HG03095 (cell line): ENCODE measurements at regions not wholly inside any gene's neighbourhood (a gene's known extent, or its start where the extent isn't known, plus 50 kb on each side); places are given as distances from the start of the nearest gene placed in this dataset.
"Not testable (repeated sequence)": the region's sequence is repeated elsewhere in the genome, so short reads cannot be mapped to it uniquely, and the experiment has no call there.

Source experiments
- ATAC-seq: cut with Tn5 transposase; IDR thresholded peaks from one replicate; pipeline ENCODE4 v1.9.1; 2021; ENCODE audit warnings: moderate library complexity; ENCODE audit not compliant: unreplicated experiment

DNA sequence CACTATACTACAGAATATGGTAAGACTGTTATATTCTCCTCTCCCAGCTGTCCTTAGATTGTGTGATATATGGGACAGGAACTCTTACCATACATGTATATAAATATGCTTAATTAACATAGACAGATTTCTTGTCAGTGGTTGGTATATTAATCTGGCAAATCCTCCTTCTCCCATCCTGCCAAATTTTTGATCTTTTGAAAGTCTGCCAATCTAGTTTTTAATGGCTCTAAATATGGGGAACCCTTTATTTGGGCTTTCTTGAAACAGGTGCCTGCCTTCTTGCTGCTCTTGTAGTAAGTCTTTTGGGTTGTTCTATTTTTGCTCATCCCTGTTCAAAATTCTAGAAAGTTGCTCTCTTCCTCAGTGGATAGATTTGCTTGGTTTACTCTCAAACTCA, 63.5 kb downstream of the SPATA31D1 start:
- ATAC-seq, result no peak

DNA sequence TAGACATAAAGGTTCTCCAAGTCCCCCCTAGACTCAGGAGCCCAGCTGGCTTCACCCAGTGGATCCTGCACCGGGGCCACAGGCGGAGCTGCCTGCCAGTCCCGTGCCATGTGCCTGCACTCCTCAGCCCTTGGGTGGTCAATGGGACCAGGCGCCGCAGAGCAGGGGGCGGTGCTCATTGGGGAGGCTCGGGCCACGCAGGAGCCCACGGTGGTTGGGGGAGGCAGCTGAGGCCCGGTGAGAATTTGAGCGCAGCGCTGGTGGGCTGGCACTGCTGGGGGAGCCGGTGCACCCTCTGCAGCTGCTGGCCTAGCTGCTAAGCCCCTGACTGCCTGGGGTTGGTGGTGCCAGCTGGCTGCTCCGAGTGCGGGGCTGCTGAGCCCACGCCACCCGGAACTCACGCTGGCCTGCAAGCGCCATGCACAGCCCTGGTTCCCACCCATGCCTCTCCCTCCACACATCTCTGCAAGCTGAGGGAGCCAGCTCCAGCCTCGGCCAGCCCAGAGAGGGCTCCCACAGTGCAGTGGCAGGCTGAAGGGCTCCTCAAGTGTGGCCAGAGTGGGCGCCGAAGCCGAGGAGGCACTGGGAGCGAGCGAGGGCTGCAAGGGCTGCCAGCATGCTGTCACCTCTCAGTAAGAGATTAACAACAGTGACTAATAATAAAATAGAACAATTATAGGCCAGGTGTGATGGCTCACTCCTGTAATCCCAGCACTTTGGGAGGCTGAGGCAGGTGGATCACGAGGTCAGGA, 65.9 kb downstream of the SPATA31D1 start:
- ATAC-seq, result no peak

DNA sequence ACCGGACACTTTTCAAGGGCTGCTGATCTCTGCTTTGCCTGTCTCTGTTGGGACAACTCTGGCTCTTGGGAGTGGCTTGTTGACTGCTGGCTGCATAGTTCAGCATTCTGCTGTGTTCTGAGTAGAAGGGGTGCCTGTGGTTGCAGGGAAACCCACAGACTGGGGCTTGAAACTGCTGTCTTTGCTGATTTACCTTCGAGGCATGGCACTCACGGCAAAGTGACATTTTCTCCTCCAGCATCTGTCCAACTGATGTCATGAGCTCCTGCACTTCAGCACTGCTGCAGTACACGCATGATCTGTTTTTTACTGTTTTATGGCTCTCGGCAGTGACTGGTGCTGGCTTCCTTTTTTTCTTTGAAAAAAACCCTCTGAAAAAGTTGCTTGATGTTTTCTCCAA, 69.2 kb downstream of the SPATA31D1 start:
- ATAC-seq, result no peak

DNA sequence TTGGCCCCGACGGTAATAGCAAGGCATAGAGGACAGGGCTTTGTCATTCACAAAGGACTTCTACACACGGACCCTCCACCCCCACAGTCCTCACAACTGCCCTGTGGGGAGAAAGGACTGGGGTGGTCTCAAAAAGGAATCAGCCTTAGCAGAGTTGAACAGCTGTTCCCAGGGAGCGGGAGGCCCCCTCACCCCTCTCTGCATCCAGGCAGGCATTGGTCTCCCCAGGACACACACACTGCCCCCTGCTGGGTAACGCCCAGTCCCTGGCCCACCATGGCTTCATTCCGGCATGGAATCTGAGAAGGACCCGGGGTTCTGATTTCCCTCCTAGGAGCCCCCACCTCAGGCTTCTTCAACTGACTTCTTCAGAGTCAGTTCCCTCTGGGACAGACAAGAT, 73.2 kb downstream of the SPATA31D1 start:
- not testable (repeated sequence) for ATAC-seq

DNA sequence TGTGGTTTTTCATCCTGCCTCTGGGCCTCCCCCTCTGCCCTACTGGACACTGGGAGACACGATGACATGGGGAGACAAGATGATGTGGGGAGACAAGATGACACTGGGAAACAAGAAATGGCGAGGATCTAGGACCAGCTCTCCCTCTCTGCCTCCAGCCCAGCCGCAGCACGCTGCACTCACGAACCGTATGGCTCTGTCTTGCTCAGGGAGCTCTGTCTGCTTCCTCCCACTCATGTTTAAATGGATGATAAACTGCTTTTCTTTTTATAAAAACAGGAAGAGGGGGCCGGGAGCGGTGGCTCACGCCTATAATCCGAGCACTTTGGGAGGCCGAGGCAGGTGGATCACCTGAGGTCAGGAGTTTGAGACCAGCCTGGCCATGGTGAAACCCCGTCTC, 73.7 kb downstream of the SPATA31D1 start:
- no peak for ATAC-seq

DNA sequence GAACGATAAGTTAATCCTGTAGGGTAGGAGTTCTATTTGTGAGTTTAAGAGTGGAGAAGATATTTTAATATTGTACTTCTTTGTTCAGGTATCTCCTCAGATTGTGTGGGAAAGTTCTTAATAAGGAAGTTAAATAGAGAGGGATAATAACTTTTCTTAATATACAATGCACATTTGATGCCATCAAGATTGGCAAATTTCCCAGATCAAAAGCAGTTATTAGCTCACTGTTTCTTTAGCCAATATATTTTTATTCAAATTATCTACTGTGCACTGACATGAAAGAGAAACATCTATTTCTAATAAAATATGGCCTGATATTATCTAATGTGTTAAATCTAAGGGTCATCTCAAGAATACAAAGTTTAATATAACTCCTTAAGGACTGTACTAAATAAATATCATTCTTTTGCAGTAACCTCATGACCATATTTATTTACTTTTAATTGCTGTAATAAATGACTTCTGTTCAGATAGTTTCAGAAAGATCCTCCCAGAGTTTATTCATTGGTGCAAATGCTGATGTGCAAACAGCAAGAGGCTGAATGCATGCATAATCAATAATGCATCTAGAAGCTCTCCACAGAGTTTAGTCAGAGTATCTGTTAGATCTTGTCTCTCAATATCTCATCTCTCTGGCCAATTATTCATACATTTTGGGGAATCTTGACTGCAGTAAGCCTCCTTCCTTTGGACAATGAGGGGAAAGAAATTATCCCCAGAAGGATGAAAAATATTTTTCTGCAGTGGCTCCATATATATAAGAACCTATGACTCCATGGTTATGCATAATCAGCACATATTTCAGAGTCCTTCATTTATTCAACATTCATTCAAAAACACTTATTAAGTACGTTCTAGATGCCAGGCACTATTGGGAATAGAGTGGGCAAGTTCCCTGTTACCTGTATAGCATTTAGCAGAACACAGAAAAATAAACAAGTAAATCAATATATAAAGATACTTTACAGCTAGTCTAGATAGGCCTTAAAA, 85.3 kb downstream of the SPATA31D1 start:
- no peak for ATAC-seq

DNA sequence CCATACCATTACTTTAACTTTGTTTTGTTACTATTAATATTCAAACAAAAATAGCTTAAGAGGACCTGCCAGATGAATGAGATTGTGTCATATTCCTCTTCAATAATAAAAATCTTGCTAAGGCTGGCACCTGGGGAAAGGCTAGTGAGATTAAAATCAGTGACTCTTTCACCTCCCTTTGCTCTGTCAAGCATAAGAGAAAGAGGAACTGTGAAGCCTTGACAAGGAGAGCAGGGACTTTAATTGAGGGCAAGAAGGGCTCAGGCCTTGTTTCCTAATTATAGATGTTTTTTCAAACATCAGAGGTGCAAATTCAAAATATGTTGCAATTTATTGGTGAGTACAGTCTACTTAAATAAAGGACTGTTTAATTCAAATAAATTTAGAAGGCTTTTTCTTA, 91.7 kb downstream of the SPATA31D1 start:
- no peak for ATAC-seq

DNA sequence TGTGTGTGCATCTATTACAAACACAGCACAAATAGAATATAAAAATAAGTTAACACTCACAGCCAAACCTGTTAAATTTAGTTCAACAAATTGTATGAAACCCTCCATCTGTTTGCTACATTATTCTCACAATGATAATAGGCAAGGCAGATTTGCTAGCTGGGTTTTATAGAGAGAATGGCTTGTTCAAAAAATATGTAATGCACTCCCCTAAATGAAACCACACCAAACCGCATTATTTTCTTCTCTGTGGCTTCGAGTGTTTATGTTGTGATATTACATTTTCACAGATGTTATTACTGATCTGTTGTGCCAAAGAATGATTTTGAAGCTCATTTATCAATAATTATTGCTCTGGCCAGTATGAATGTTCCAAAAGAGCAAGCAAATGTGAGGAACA, 92.9 kb downstream of the SPATA31D1 start:
- no peak for ATAC-seq

DNA sequence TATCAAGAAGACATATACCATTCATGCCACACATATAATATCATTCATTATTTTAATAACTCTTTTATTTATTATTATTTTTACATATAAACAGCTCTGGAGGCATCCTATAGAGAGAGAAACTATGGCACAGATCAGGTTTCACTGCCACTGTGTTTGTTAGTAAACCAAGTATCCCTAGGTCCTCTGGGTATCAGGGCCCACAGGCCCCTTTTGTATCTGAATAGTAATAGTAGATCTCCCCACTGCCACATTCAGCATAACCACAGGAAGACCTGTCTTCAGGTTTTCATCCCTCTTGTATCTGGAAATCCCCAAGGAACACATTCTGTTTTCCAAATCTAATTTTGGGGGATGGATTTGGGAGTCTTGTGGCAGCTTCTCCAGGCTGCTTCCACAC, 94.0 kb downstream of the SPATA31D1 start:
- no peak for ATAC-seq

DNA sequence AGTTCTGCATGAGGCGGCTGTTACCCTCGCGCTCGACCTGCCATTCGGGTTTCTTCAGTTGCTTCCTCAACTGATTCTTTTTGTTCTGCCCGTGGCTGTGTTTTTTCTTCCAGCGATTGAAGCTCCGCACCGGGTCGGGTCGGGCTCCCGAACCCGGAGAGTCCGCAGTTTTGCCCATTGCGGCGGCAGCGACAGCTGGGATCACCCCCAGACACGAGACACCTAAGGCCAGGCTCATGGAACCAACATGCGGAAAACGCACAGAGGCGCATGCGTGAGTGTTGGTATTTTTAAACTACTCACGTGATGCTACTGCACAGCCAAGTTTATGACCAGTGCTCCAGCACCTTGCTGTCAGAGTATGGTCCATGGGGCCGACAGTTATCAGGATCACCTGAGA, 100.0 kb downstream of the SPATA31D1 start:
- ATAC-seq, result no peak

DNA sequence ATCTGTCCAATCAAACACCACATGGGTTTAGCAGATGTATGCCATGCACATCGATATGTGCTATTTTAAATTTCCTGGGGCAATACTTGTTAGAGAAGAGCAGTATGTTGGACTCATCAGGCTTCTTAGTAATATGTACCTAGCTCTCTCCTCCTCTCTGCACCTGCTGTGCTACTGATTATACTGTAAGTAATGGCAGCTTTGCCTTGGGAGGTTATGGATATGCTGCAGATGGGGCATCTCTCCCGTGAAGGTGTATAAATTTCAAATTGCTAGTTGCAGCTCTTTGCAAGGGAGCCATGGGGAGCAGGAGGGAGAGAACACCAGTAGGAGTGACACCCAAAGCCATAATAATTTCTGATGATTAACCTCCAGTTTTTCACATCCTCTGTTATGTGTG, 101.5 kb downstream of the SPATA31D1 start:
- no peak for ATAC-seq

DNA sequence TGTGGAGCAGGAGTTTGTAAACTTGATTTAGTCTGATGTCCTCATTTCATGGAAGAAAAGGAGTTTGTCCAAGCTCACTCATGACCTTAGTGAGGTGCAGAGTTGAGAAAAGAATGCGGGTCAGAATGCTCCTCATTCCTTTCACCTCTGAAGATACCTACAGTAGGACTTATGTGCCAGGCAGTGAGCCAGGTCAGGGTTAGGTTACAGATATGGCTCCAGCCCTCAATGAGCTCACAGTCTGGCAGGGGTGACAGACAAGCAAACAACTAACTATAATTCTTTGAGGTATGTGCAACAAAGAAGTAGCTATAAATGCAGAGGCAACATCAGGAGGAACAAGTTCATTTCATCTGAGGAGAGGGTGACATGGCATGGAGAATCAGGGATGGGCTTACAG, 102.5 kb downstream of the SPATA31D1 start:
- no peak for ATAC-seq

DNA sequence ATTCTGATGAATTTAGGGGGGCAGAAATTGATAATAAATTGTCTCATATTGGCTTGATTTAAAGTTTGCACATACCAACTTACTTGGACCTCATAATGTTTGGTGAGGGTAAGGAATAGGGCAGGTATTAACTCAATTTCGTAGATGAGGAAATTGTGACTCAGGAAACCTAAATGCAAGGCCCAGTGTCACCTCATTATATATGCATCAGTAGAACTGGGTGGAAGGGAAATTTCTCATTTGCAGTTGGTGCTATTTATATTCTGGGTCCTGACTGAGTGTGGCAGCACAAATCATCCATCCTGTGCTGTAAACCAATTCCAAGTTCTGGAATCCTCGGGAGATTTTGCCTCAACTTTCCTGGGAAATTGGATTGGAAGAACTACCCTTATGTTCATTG, 103.0 kb downstream of the SPATA31D1 start:
- ATAC-seq, result no peak

DNA sequence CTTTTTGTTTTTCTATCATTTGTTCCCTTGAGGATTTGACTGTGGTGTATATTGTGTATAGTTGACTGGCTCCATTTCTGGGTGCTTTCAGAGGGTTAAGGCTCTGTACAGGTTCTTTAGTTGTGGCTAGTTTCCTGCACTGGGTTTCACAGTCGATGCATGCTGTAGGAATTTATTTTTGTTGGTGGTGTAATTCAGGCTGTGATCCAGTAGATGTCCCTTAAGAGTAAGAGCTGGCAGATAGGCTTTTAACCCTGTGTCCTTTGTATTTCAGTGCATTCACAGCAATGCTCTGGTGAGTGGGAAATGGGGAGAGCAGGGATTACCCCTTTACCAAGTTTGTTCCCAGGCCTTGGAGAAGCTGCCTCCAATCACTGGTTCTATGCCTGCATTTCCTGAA, 112.9 kb downstream of the SPATA31D1 start:
- ATAC-seq, result no peak

DNA sequence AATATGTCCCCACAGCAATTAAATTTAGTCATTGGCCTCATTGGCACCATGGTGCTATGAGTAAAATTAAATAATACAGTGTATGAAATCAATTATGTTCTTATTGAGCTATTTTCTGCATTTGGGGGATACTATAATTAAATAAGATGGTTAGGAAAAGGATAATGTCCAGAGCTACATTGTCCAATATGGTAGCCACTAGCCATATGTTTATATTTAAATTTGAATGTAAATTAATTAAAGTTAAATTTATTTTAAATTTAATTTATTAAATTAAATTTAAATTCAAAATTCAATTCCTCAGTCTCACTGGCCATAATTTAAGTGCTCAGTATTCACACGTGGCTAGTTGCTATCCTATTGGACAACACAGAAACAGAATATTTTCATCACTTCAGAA, 115.7 kb downstream of the SPATA31D1 start:
- no peak for ATAC-seq

DNA sequence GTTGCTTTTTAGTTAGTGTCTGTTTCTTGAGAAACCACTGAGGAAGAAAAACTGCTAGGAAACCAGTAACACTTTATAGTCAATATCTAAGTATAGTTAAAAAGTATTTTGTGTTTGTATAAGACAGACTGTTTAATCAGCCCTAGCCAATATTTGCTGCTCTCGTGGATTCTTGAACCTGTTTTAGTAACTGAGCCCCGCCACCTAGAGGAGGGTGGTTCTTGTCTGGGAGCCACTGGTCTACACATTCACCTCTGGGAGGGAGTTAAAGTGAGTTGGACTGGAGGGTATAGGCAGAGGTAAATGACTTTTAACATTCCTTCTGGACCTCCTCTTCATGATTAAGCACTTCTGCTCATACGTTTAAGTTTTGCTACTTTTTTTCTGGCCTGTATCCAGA, 117.2 kb downstream of the SPATA31D1 start:
- no peak for ATAC-seq

DNA sequence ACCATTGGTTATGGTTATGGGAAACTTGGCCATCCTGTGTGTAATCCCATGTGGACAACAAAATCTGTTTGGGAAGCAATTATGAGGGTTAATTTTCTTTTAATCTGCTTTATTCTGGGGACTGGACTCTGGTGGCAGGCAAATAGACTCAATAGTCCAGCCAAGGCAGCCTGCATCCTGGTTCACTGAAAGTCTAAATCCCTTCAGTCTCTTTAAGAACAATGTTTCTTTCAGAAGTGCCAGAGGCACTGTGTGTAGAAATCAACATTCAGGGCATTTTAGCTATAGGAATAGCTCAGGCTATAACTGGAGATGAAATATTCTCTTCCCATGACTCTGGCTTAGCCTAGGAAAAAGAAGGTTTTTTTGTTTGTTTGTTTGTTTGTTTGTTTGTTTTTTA, 118.0 kb downstream of the SPATA31D1 start:
- no peak for ATAC-seq

DNA sequence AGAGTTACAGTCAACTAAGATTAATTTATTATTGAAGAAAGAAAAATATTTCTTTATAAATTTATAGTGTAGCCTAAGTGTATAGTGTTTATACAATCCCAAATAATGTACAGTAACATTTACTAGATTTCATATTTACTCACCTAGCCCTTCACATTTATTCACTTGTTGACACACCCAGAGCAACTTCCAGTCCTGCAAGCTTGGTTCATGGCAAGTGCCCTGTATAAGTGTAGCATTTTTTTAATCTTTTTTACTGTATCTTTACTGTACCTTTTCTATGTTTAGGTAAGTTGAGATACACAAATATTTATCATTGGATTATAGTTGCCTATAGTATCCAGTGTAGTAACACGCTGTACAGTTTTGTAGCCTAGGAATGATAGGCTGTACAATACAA, 119.9 kb downstream of the SPATA31D1 start:
- ATAC-seq, result no peak

DNA sequence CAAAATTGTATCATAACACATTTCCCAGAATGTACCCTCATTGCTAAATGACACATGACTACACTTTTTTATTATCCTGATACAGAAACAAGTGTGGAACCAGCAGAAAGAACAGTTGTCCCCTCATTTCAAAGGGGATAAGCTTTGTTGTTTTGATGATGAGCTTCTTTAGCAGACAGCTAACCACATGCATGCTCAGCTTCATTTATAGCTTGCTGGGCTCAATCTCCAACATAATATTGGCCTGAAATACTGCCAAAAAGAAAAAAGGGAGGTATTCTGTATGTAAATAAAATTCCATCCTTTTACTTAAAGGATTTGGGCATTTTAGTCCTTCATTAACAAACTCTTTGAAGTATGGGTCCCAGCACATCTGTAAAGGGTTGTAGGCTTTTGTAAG, 120.4 kb downstream of the SPATA31D1 start:
- no peak for ATAC-seq

DNA sequence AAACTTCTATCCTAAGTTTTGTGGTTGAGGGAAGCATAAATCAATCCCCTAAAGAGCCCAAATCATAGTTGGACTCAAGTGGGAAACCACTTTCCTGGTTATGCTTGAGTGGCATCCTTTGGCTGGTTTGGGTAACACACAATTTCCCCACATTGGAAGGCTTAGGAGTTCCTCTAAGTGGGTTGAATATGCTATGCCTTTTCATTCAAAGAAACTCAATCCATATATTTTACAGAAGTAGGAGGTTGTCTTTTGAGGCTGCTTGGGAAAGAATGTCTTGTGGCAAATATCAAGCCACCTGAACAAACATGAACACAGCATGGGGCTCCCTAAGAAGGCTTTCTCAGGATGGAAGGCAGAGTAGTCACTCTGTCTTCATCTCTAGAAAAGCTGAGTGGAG, 121.1 kb downstream of the SPATA31D1 start:
- no peak for ATAC-seq

DNA sequence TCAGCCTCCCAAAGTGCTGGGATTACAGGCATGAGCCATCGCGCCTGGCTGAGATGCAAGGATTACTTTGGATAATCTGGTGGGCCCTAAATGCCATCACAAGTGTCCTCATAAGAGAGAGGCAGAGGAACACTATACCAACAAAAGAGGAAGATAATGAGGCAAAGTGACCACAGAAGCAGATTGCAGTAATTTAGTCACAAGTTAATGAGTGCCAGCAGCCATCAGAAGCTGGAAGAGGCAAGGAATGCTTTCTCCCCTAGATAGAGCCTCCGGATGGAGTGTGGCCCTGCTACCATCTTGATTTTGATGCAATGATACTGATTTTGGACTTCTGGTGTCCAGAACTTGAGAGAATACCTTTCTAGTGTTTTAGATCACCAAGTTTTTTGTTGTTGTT, 122.3 kb downstream of the SPATA31D1 start:
- no peak for ATAC-seq

DNA sequence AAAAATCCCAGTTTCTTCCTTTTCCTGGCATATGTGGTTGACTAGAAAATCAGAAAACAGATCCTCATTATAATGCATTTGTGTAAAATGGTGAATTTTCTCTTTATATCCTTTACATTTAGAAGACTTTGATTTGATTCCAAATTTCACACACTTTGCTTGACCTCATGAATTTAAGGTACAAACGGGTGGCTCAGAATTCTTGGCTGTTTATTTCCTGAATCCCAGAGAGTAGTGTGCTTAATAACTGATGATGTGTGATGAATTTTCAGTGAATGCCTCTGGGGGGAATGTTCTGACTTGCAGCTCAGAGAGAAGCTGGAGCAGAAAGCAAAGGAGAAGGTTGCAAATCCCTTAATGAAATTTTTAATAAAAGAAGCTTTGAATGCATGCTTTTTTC, 126.8 kb downstream of the SPATA31D1 start:
- ATAC-seq, result no peak
